ENCODE measurements at regions not wholly inside any gene's neighbourhood (a gene's known extent, or its start where the extent isn't known, plus 50 kb on each side); places are given as distances from the start of the nearest gene placed in this dataset.

GRCh38 chrX:36803151-36803550, 205.0 kb upstream of the FAM47C start:
- DNase-seq (ENCODE audit: low spot score in 2 of 2) = no peak
- TF ChIP-seq CTCF (IDR thresholded peaks at IDR 0.05) (no peak), POLR2A (IDR thresholded peaks at IDR 0.05) (no peak)
- intact Hi-C loops (cut with DNase I; ENCODE audit: low total_unique reads) = no loop called here
- H3K4me3 ChIP-seq (ENCODE audit: low read depth, poor library complexity, severe bottlenecking) = no peak overlapping the region
- 60 to 61% methylated on average over 4 of the region's 4 CpGs for WGBS, 2 donors

- intact Hi-C loops (cut with DNase I; ENCODE audit: low total_unique reads) = no loop called here
- H3K4me3 ChIP-seq (ENCODE audit: low read depth, poor library complexity, severe bottlenecking) = no peak overlapping the region
Observed at GRCh38 chrX:36804066-36804465, 204.1 kb upstream of the FAM47C start.

GRCh38 chrX:36844857-36845256, 163.3 kb upstream of the FAM47C start:
- H3K4me3 ChIP-seq (ENCODE audit: low read depth, poor library complexity, severe bottlenecking) = no peak overlapping the region
- intact Hi-C loops (cut with DNase I; ENCODE audit: low total_unique reads) = no loop called here
- WGBS, 2 donors = 80 to 86% methylated on average over 3 of the region's 3 CpGs
- DNase-seq (ENCODE audit: low spot score in 2 of 2) = no peak
- no peak for TF ChIP-seq CTCF (IDR thresholded peaks at IDR 0.05)
- TF ChIP-seq POLR2A (IDR thresholded peaks at IDR 0.05) = no peak

More at GRCh38 chrX:36804066-36804465, 204.1 kb upstream of the FAM47C start:
- DNase-seq (ENCODE audit: low spot score in 2 of 2) = no peak
- whole genome bisulfite sequencing, 2 donors = 50 to 63% methylated on average over 6 of the region's 6 CpGs
- TF ChIP-seq POLR2A (IDR thresholded peaks at IDR 0.05) (no peak), CTCF (IDR thresholded peaks at IDR 0.05) (no peak)

GRCh38 chrX:36847496-36847895, 160.7 kb upstream of the FAM47C start:
- H3K4me3 ChIP-seq (ENCODE audit: low read depth, poor library complexity, severe bottlenecking) = no peak overlapping the region
- WGBS, 2 donors = 77 to 81% methylated on average over 4 of the region's 4 CpGs
- DNase-seq (ENCODE audit: low spot score in 2 of 2) = no peak
- intact Hi-C loops (cut with DNase I; ENCODE audit: low total_unique reads) = no loop called here
- TF ChIP-seq POLR2A (IDR thresholded peaks at IDR 0.05) (no peak), CTCF (IDR thresholded peaks at IDR 0.05) (no peak)

GRCh38 chrX:36849407-36849806, 158.8 kb upstream of the FAM47C start:
- TF ChIP-seq CTCF (IDR thresholded peaks at IDR 0.05) = no peak
- no peak for TF ChIP-seq POLR2A (IDR thresholded peaks at IDR 0.05)
- 49 to 52% methylated on average over 2 of the region's 2 CpGs for whole genome bisulfite sequencing, 2 donors
- H3K4me3 ChIP-seq (ENCODE audit: low read depth, poor library complexity, severe bottlenecking) = no peak overlapping the region
- no peak for DNase-seq (ENCODE audit: low spot score in 2 of 2)
- intact Hi-C loops (cut with DNase I; ENCODE audit: low total_unique reads) = no loop called here

- no peak for TF ChIP-seq CTCF (IDR thresholded peaks at IDR 0.05)
- no peak for TF ChIP-seq POLR2A (IDR thresholded peaks at IDR 0.05)
- H3K4me3 ChIP-seq (ENCODE audit: low read depth, poor library complexity, severe bottlenecking) = no peak overlapping the region
- WGBS, 2 donors = 81 to 89% methylated on average over 3 of the region's 3 CpGs
- DNase-seq (ENCODE audit: low spot score in 2 of 2) = no peak
- intact Hi-C loops (cut with DNase I; ENCODE audit: low total_unique reads) = no loop called here
Observed at GRCh38 chrX:36856849-36857248, 151.3 kb upstream of the FAM47C start.

Measured in lower leg skin (tissue), 4 donors.